Caco-2 (cell line): ENCODE measurements at regions not wholly inside any gene's neighbourhood (a gene's known extent, or its start where the extent isn't known, plus 50 kb on each side); places are given as distances from the start of the nearest gene placed in this dataset.

Experiments
- BruUV-seq: library from RNA; stranded (reverse); fragments of 400-500 nt; replicated peaks from 2 replicates; lab custom pipeline; 2021; lab: Mats Ljungman, UMichigan
- CTCF ChIA-PET: fragments of 300-600 bp; sonication (Branson Sonifier 250); formaldehyde crosslinking; loops from one replicate; lab custom pipeline; 2022; ENCODE audit warnings: antibody characterized with exemption; lab: Charles Lee
- POLR2A ChIA-PET: fragments of 300-600 bp; sonication (Branson Sonifier 250); formaldehyde crosslinking; loops from one replicate; lab custom pipeline; 2022; ENCODE audit warnings: antibody characterized with exemption; lab: Charles Lee
- DNase-seq, 2 experiments: peaks; one replicate each; pipeline versions ENCODE4 v3.0.0 to v3.0.0-alpha.2; 2020 to 2022
- H3K27me3 ChIP-seq: replicated peaks from 2 replicates; pipeline ENCODE4 v1.6.0; 2011; ENCODE audit warnings: low read length; ENCODE audit not compliant: control insufficient read depth, insufficient read depth
- H3K36me3 ChIP-seq: 2 replicates; pipeline ENCODE4 v1.5.1; 2011; ENCODE audit warnings: low read length; ENCODE audit not compliant: control insufficient read depth, insufficient read depth
- H3K4me1 ChIP-seq: fragments of 250-450 bp; sonication (Bioruptor Pico); 2 replicates; pipeline ENCODE4 v1.5.1; 2020; ENCODE audit warnings: mild to moderate bottlenecking
- H3K4me3 ChIP-seq: 2 replicates; pipeline ENCODE4 v1.5.1; 2011; ENCODE audit warnings: low read depth, mild to moderate bottlenecking, control low read depth, low read length
- H3K9me3 ChIP-seq: fragments of 250-450 bp; sonication (Bioruptor Pico); 2 replicates; pipeline ENCODE4 v1.5.1; 2020; ENCODE audit warnings: mild to moderate bottlenecking, moderate library complexity
- H3K27ac Mint-ChIP-seq: one replicate; pipeline ENCODE4 v1.8.0; 2022; ENCODE audit warnings: mixed read lengths; ENCODE audit not compliant: unreplicated experiment
- H3K27me3 Mint-ChIP-seq: one replicate; pipeline ENCODE4 v1.8.0; 2022; ENCODE audit warnings: mixed read lengths; ENCODE audit not compliant: insufficient read depth, unreplicated experiment
- H3K36me3 Mint-ChIP-seq: one replicate; pipeline ENCODE4 v1.8.0; 2022; ENCODE audit warnings: mild to moderate bottlenecking, mixed read lengths; ENCODE audit not compliant: insufficient read depth, unreplicated experiment
- H3K4me1 Mint-ChIP-seq: one replicate; pipeline ENCODE4 v1.8.0; 2022; ENCODE audit warnings: low read depth, mixed read lengths; ENCODE audit not compliant: unreplicated experiment
- H3K4me3 Mint-ChIP-seq: one replicate; pipeline ENCODE4 v1.8.0; 2022; ENCODE audit warnings: mild to moderate bottlenecking, moderate library complexity, mixed read lengths; ENCODE audit not compliant: unreplicated experiment
- H3K9me3 Mint-ChIP-seq: one replicate; pipeline ENCODE4 v1.8.0; 2022; ENCODE audit warnings: mixed read lengths; ENCODE audit not compliant: unreplicated experiment
- CTCF ChIP-seq, 2 experiments: fragments of 200-600 bp in 1 of 2; IDR thresholded peaks; 1 replicate in 1 of 2; 2 replicates in 1 of 2; pipeline versions ENCODE4 v1.5.1 to v1.8.0; 2011 to 2022; ENCODE audit warnings: antibody characterized with exemption in 1 of 2, control low read depth in 1 of 2, inconsistent platforms in 1 of 2, low read depth in 1 of 2, low read length in 1 of 2, mild to moderate bottlenecking in 1 of 2, moderate library complexity in 1 of 2; ENCODE audit not compliant: insufficient read depth in 1 of 2, severe bottlenecking in 1 of 2, unreplicated experiment in 1 of 2
- intact Hi-C: fragments of 100-400 bp; cut with micrococcal nuclease; formaldehyde crosslinking; loops from one replicate; pipeline ENCODE4 v1.10.0; 2022; ENCODE audit not compliant: unreplicated experiment

- H3K27me3 Mint-ChIP-seq: peaks cover 8% of the 10 kb centered on the region
- H3K9me3 Mint-ChIP-seq: no peaks in the 10 kb centered on the region
- Histone ChIP-seq H3K9me3 (no peaks in the 10 kb centered on the region), H3K27me3 (no peaks in the 10 kb centered on the region), H3K4me1 (no peaks in the 10 kb centered on the region), H3K4me3 (no peak overlapping the region), H3K36me3 (no peaks in the 10 kb centered on the region)
- no peak for TF ChIP-seq CTCF (IDR thresholded peaks at IDR 0.05; ENCODE audit: insufficient read depth in 1 of 2, low read depth in 1 of 2, low read length in 1 of 2, severe bottlenecking in 1 of 2, unreplicated experiment in 1 of 2)
- no peaks in the 10 kb centered on the region for H3K36me3 Mint-ChIP-seq
- intact Hi-C loops: no loop called here
- DNase-seq: peak in 1 of 2 experiments; percentile 2
- ChIA-PET CTCF (interaction anchor here (1.5 kb wide), 1 partner anchor 29 kb away, joined by 3 read pairs; no protein-coding TSS in a partner anchor), POLR2A (interaction anchor here (0.6 kb wide), 1 partner anchor 18 kb away, joined by 6 read pairs; no protein-coding TSS in a partner anchor)
- no peak overlapping the region for H3K4me3 Mint-ChIP-seq
- H3K27ac Mint-ChIP-seq: no peak overlapping the region
- H3K4me1 Mint-ChIP-seq: no peaks in the 10 kb centered on the region
- BruUV-seq: no TSS peak
Observed at GRCh38 chr6:166076625-166077024, 91.0 kb downstream of the TBXT start.

GRCh38 chr6:166075925-166076324, 91.7 kb downstream of the TBXT start:
- Histone ChIP-seq H3K4me1 (no peaks in the 10 kb centered on the region), H3K4me3 (no peak overlapping the region), H3K36me3 (no peaks in the 10 kb centered on the region), H3K9me3 (no peaks in the 10 kb centered on the region), H3K27me3 (no peaks in the 10 kb centered on the region)
- no peaks in the 10 kb centered on the region for H3K36me3 Mint-ChIP-seq
- H3K27me3 Mint-ChIP-seq: peaks cover 8% of the 10 kb centered on the region
- no peak overlapping the region for H3K4me3 Mint-ChIP-seq
- no TSS peak for BruUV-seq
- ChIA-PET POLR2A (no interaction called here), CTCF (interaction anchor here (1.5 kb wide), 1 partner anchor 30 kb away, joined by 3 read pairs; no protein-coding TSS in a partner anchor)
- TF ChIP-seq CTCF (IDR thresholded peaks at IDR 0.05; ENCODE audit: insufficient read depth in 1 of 2, low read depth in 1 of 2, low read length in 1 of 2, severe bottlenecking in 1 of 2, unreplicated experiment in 1 of 2): no peak
- H3K4me1 Mint-ChIP-seq: no peaks in the 10 kb centered on the region
- H3K9me3 Mint-ChIP-seq: no peaks in the 10 kb centered on the region
- H3K27ac Mint-ChIP-seq: no peak overlapping the region
- no peak for DNase-seq
- intact Hi-C loops: no loop called here

- H3K4me1 ChIP-seq: no peaks in the 10 kb centered on the region
- ChIA-PET CTCF (no interaction called here), POLR2A (no interaction called here)
- no peak for DNase-seq
- no peak overlapping the region for H3K27ac Mint-ChIP-seq
- H3K27me3 Mint-ChIP-seq: peaks cover 11% of the 10 kb centered on the region
- no peak overlapping the region for H3K4me3 ChIP-seq
- TF ChIP-seq CTCF (IDR thresholded peaks at IDR 0.05; ENCODE audit: insufficient read depth in 1 of 2, low read depth in 1 of 2, low read length in 1 of 2, severe bottlenecking in 1 of 2, unreplicated experiment in 1 of 2): no peak
- no peaks in the 10 kb centered on the region for H3K27me3 ChIP-seq
- H3K36me3 Mint-ChIP-seq: no peaks in the 10 kb centered on the region
- no peaks in the 10 kb centered on the region for H3K4me1 Mint-ChIP-seq
- no peaks in the 10 kb centered on the region for H3K9me3 ChIP-seq
- no peaks in the 10 kb centered on the region for H3K9me3 Mint-ChIP-seq
- intact Hi-C loops: no loop called here
- no peaks in the 10 kb centered on the region for H3K36me3 ChIP-seq
- BruUV-seq: no TSS peak
- no peak overlapping the region for H3K4me3 Mint-ChIP-seq
Observed at GRCh38 chr6:166075186-166075585, 92.5 kb downstream of the TBXT start.
